Natural killer cell (primary cell): ENCODE measurements at regions not wholly inside any gene's neighbourhood (a gene's known extent, or its start where the extent isn't known, plus 50 kb on each side); places are given as distances from the start of the nearest gene placed in this dataset.
A peak's percentile ranks its signal among the peaks of the same experiment; 100 is the strongest.
"Not testable (repeated sequence)": the region's sequence is repeated elsewhere in the genome, so short reads cannot be mapped to it uniquely, and the experiment has no call there.

ENCODE experiments used
- ATAC-seq, 3 donors: fragments of 150-1000 bp in 2 of 3; fragments of 200-7000 bp in 1 of 3; cut with Tn5 transposase; 1 replicate in 1 of 3; 2 replicates in 2 of 3; pipeline ENCODE4 v1.10.0; 2021; ENCODE audit warnings: mild to moderate bottlenecking in 2 of 3, moderate library complexity in 2 of 3
- DNase-seq, 2 donors: peaks; one replicate each; pipeline versions ENCODE4 v3.0.0 to v3.0.0-alpha.2; 2013 to 2021; ENCODE audit warnings: mixed read lengths in 1 of 2
- H3K27ac ChIP-seq: one replicate; pipeline ENCODE4 v1.5.1; 2013; ENCODE audit warnings: mild to moderate bottlenecking, low read length
- H3K27me3 ChIP-seq: one replicate; pipeline ENCODE4 v1.6.1; 2013; ENCODE audit warnings: low read length; ENCODE audit not compliant: control insufficient read depth, insufficient read depth
- H3K36me3 ChIP-seq: one replicate; pipeline ENCODE4 v1.6.1; 2013; ENCODE audit warnings: low read length; ENCODE audit not compliant: control insufficient read depth, insufficient read depth
- H3K4me1 ChIP-seq: one replicate; pipeline ENCODE4 v1.6.1; 2013; ENCODE audit warnings: low read length; ENCODE audit not compliant: control insufficient read depth, insufficient read depth
- H3K4me3 ChIP-seq: one replicate; pipeline ENCODE4 v1.5.1; 2013; ENCODE audit warnings: low read length
- H3K9me3 ChIP-seq: one replicate; pipeline ENCODE4 v1.6.1; 2013; ENCODE audit warnings: low read length; ENCODE audit not compliant: control insufficient read depth, insufficient read depth
- H3K27ac Mint-ChIP-seq, 2 donors: one replicate each; pipeline ENCODE4 v1.8.0; 2022; ENCODE audit warnings: mild to moderate bottlenecking in 2 of 2, mixed read lengths in 2 of 2, moderate library complexity in 1 of 2
- H3K27me3 Mint-ChIP-seq, 2 donors: one replicate each; pipeline ENCODE4 v1.8.0; 2022; ENCODE audit warnings: low read depth in 2 of 2, mixed read lengths in 2 of 2
- H3K36me3 Mint-ChIP-seq: one replicate; pipeline ENCODE4 v1.8.0; 2022; ENCODE audit warnings: mixed read lengths
- H3K4me1 Mint-ChIP-seq, 2 donors: one replicate each; pipeline ENCODE4 v1.8.0; 2022; ENCODE audit warnings: mixed read lengths in 2 of 2
- H3K4me3 Mint-ChIP-seq: one replicate; pipeline ENCODE4 v1.8.0; 2022; ENCODE audit warnings: mild to moderate bottlenecking, moderate library complexity, mixed read lengths
- H3K9me3 Mint-ChIP-seq, 2 donors: one replicate each; pipeline ENCODE4 v1.8.0; 2022; ENCODE audit warnings: mixed read lengths in 2 of 2
- CTCF ChIP-seq: fragments of 200-600 bp; IDR thresholded peaks from one replicate; pipeline ENCODE4 v1.8.0; 2022; ENCODE audit warnings: antibody characterized with exemption
- WGBS: methylation state at CpG from one replicate; pipeline ENCODE4 v1.1.7; 2013; ENCODE audit warnings: missing lambda C conversion rate; ENCODE audit not compliant: insufficient coverage; 5-methylcytosine and 5-hydroxymethylcytosine counted together
- intact Hi-C: fragments of 100-400 bp; cut with micrococcal nuclease; formaldehyde crosslinking; loops from one replicate; pipeline ENCODE4 v1.14.2; 2022

- H3K9me3 ChIP-seq: peaks cover 12% of the 10 kb centered on the region
- no peak for ATAC-seq
- 68% methylated on average over 6 of the region's 6 CpGs for whole genome bisulfite sequencing
- intact Hi-C loops: no loop called here
- Mint-ChIP-seq H3K4me3 (no peak overlapping the region), H3K9me3 (peaks cover 18 to 23% of the 10 kb centered on the region in 2 donors), H3K36me3 (peaks cover 36% of the 10 kb centered on the region), H3K4me1 (no peaks in the 10 kb centered on the region), H3K27me3 (no peaks in the 10 kb centered on the region), H3K27ac (no peak overlapping the region)
- H3K27ac ChIP-seq: no peak overlapping the region
- DNase-seq: no peak
- H3K27me3 ChIP-seq: no peaks in the 10 kb centered on the region
- H3K4me3 ChIP-seq: no peak overlapping the region
- TF ChIP-seq CTCF: no peak
- H3K4me1 ChIP-seq: no peaks in the 10 kb centered on the region
- H3K36me3 ChIP-seq: no peaks in the 10 kb centered on the region
Observed at GRCh38 chr20:28562510-28562898, 2695.0 kb upstream of the DEFB115 start.

- H3K4me3 Mint-ChIP-seq, H3K36me3 ChIP-seq, H3K4me1 ChIP-seq, H3K4me1 Mint-ChIP-seq, H3K27ac Mint-ChIP-seq, H3K27me3 ChIP-seq, H3K27me3 Mint-ChIP-seq, DNase-seq, ATAC-seq, H3K4me3 ChIP-seq, intact Hi-C loops, H3K27ac ChIP-seq: not testable (repeated sequence)
- H3K9me3 ChIP-seq: peaks cover 12% of the 10 kb centered on the region
- Mint-ChIP-seq H3K36me3 (peaks cover 31% of the 10 kb centered on the region), H3K9me3 (peaks cover 18 to 23% of the 10 kb centered on the region in 2 donors)
- WGBS: 71% methylated on average over 6 of the region's 6 CpGs
Observed at GRCh38 chr20:28562899-28563521, 2694.5 kb upstream of the DEFB115 start.

GRCh38 chr20:28564024-28564423 is 2693.4 kb upstream of the DEFB115 start:
- H3K27ac ChIP-seq, DNase-seq, H3K36me3 ChIP-seq, H3K27ac Mint-ChIP-seq, H3K27me3 Mint-ChIP-seq, H3K4me3 ChIP-seq, H3K27me3 ChIP-seq, H3K4me3 Mint-ChIP-seq, H3K4me1 Mint-ChIP-seq, ATAC-seq, intact Hi-C loops, H3K4me1 ChIP-seq: not testable (repeated sequence)
- WGBS: 67% methylated on average over 4 of the region's 4 CpGs
- Mint-ChIP-seq H3K9me3 (peaks cover 15 to 20% of the 10 kb centered on the region in 2 donors), H3K36me3 (peaks cover 23% of the 10 kb centered on the region)
- peaks cover 12% of the 10 kb centered on the region for H3K9me3 ChIP-seq

GRCh38 chr20:28564688-28565463 is 2692.6 kb upstream of the DEFB115 start:
- 70% methylated on average over 12 of the region's 12 CpGs for WGBS

GRCh38 chr20:28575991-28576390 is 2681.5 kb upstream of the DEFB115 start:
- not testable (repeated sequence) for DNase-seq, H3K4me3 Mint-ChIP-seq

More at GRCh38 chr20:28564688-28565463, 2692.6 kb upstream of the DEFB115 start:
- DNase-seq, H3K4me1 ChIP-seq, intact Hi-C loops, H3K27ac Mint-ChIP-seq, H3K4me3 ChIP-seq, H3K27ac ChIP-seq, H3K4me1 Mint-ChIP-seq, ATAC-seq, H3K4me3 Mint-ChIP-seq, H3K27me3 Mint-ChIP-seq, H3K27me3 ChIP-seq, H3K36me3 ChIP-seq: not testable (repeated sequence)
- Mint-ChIP-seq H3K36me3 (peaks cover 26% of the 10 kb centered on the region), H3K9me3 (peaks cover 15 to 25% of the 10 kb centered on the region in 2 donors)
- peaks cover 12% of the 10 kb centered on the region for H3K9me3 ChIP-seq

GRCh38 chr20:28591680-28592079 is 2665.8 kb upstream of the DEFB115 start:
- DNase-seq, H3K36me3 ChIP-seq, H3K27ac ChIP-seq, H3K27me3 Mint-ChIP-seq, H3K4me3 Mint-ChIP-seq, H3K4me1 ChIP-seq, H3K27me3 ChIP-seq, intact Hi-C loops, H3K9me3 Mint-ChIP-seq, H3K9me3 ChIP-seq, H3K27ac Mint-ChIP-seq, H3K36me3 Mint-ChIP-seq, ATAC-seq, H3K4me3 ChIP-seq: not testable (repeated sequence)
- 95% methylated on average over 1 of the region's 3 CpGs for WGBS
- H3K4me1 Mint-ChIP-seq: peaks cover 16 to 18% of the 10 kb centered on the region in 2 donors

More at GRCh38 chr20:28575991-28576390, 2681.5 kb upstream of the DEFB115 start:
- H3K9me3 Mint-ChIP-seq, H3K27ac ChIP-seq, H3K27ac Mint-ChIP-seq, H3K4me1 ChIP-seq, H3K4me1 Mint-ChIP-seq, H3K4me3 ChIP-seq, intact Hi-C loops, H3K36me3 ChIP-seq, H3K27me3 ChIP-seq, H3K9me3 ChIP-seq, ATAC-seq, H3K27me3 Mint-ChIP-seq: not testable (repeated sequence)
- WGBS: no CpG with 5 or more reads among the region's 3 CpGs
- peaks cover 15% of the 10 kb centered on the region for H3K36me3 Mint-ChIP-seq

- ATAC-seq, H3K27me3 Mint-ChIP-seq, DNase-seq, H3K4me3 ChIP-seq, H3K9me3 ChIP-seq, H3K27me3 ChIP-seq, H3K36me3 ChIP-seq, H3K27ac ChIP-seq, H3K4me1 ChIP-seq, H3K9me3 Mint-ChIP-seq, H3K36me3 Mint-ChIP-seq, intact Hi-C loops: not testable (repeated sequence)
- WGBS: no CpG with 5 or more reads among the region's 4 CpGs
- peak overlapping the region in 1 of 2 donors; percentile 36 for H3K27ac Mint-ChIP-seq
- peak overlapping the region; percentile 45 for H3K4me3 Mint-ChIP-seq
- peaks cover 23 to 27% of the 10 kb centered on the region in 2 donors for H3K4me1 Mint-ChIP-seq
Observed at GRCh38 chr20:28593383-28593782, 2664.1 kb upstream of the DEFB115 start.
